ENCODE measurements at regions not wholly inside any gene's neighbourhood (a gene's known extent, or its start where the extent isn't known, plus 50 kb on each side); places are given as distances from the start of the nearest gene placed in this dataset.
"Not testable (repeated sequence)": the region's sequence is repeated elsewhere in the genome, so short reads cannot be mapped to it uniquely, and the experiment has no call there.

DNA sequence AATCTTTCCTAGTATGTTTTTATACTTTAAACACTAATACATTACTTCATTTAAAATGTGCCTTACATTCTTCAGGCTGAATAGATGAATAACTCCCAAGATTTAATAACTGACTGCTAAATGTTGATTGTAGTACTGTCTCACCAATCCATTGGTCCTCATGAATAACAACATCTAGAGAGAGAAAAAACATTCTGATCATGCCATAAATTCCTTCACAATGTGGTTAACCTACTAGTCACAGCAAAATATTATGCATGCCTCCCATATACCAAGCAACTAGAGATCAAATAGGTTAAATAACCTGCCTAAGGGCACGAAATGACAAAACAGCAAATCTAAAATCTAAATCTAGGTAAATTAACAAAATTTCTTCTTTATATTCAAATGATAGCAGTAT is 66.2 kb downstream of the SYT15 start:
- H3K79me2 ChIP-seq (ENCODE audit: control insufficient read depth, insufficient read depth, low read length); H3K27ac ChIP-seq (ENCODE audit: low read depth, low read length); H3K36me3 ChIP-seq (ENCODE audit: control insufficient read depth, insufficient read depth, low read length); DNase-seq; H2BK15ac ChIP-seq (replicated peaks; ENCODE audit: low read depth); H2AK5ac ChIP-seq (ENCODE audit: low read length); H3K4me2 ChIP-seq (ENCODE audit: low read length); H3K79me1 ChIP-seq (ENCODE audit: low read length); H3K9ac ChIP-seq (ENCODE audit: low read length); H4K5ac ChIP-seq (ENCODE audit: low read length); H3K4me1 ChIP-seq (ENCODE audit: control insufficient read depth, low read depth, low read length); H3K18ac ChIP-seq (ENCODE audit: low read length); H2BK120ac ChIP-seq (ENCODE audit: low read depth, low read length); H2BK5ac ChIP-seq (ENCODE audit: low read length); H3K4ac ChIP-seq (ENCODE audit: low read depth, low read length); H3K27me3 ChIP-seq (ENCODE audit: insufficient read depth, low read length, poor library complexity); H4K8ac ChIP-seq (ENCODE audit: low read depth, low read length); H3K23ac ChIP-seq (ENCODE audit: low read length); H3K4me3 ChIP-seq (ENCODE audit: low read length); H3K56ac ChIP-seq (ENCODE audit: low read length): not testable (repeated sequence)
- no CpG with 5 or more reads among the region's 1 CpG for WGBS (ENCODE audit: extremely low coverage, insufficient coverage, low lambda C conversion rate)

DNA sequence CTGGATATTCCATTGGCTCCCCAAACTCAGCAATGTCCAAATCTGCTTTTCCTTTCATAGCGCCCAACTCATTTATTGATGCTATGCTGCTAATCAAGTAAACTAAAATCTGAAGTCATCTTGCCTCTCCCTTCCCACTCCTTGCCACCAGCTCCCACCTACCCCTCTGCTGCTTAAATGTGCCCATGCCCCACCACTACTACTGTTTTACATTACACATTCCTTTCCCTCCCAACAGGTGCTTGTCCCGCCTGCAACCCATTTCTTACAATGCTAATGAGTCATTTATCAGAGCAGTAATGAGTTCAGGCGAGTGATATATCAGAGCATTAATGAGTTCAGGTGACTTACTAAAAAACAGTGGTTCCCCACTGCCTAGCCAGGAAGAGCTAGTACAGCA is 67.2 kb downstream of the SYT15 start:
- H3K9ac ChIP-seq (ENCODE audit: low read length); H3K27ac ChIP-seq (ENCODE audit: low read depth, low read length): not testable (repeated sequence)

DNA sequence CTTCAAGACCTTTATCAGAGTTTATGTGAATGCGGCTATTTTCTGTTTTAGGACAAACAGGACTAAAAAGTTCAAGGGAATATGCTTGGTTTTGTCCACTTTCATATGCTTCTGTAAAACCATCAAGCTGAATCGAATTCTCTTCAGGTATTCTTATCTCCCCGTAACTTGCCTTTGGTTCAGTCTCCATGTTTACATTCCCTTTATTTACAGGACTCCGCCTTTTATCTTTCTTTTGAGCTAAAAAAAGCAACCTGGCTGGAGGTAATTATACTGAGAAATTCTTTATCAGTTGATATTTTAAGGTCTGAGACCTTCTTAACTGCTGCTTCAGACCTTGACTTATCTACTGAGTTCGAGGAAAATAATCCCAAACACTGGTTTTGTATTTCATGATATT is 72.0 kb downstream of the SYT15 start:
- H3K18ac ChIP-seq (ENCODE audit: low read length); H2AK5ac ChIP-seq (ENCODE audit: low read length); H2BK15ac ChIP-seq (replicated peaks; ENCODE audit: low read depth); H3K27ac ChIP-seq (ENCODE audit: low read depth, low read length); H3K9ac ChIP-seq (ENCODE audit: low read length); H3K4me3 ChIP-seq (ENCODE audit: low read length); H3K4me1 ChIP-seq (ENCODE audit: control insufficient read depth, low read depth, low read length); H3K79me1 ChIP-seq (ENCODE audit: low read length); H4K8ac ChIP-seq (ENCODE audit: low read depth, low read length); H3K56ac ChIP-seq (ENCODE audit: low read length); H2BK5ac ChIP-seq (ENCODE audit: low read length); H3K4me2 ChIP-seq (ENCODE audit: low read length); H4K5ac ChIP-seq (ENCODE audit: low read length); DNase-seq; H3K79me2 ChIP-seq (ENCODE audit: control insufficient read depth, insufficient read depth, low read length); H3K23ac ChIP-seq (ENCODE audit: low read length); H3K27me3 ChIP-seq (ENCODE audit: insufficient read depth, low read length, poor library complexity); H3K4ac ChIP-seq (ENCODE audit: low read depth, low read length); H2BK120ac ChIP-seq (ENCODE audit: low read depth, low read length); H3K36me3 ChIP-seq (ENCODE audit: control insufficient read depth, insufficient read depth, low read length): not testable (repeated sequence)
- no CpG with 5 or more reads among the region's 5 CpGs for WGBS (ENCODE audit: extremely low coverage, insufficient coverage, low lambda C conversion rate)

More for the DNA sequence above, 67.2 kb downstream of the SYT15 start:
- H3K18ac ChIP-seq (ENCODE audit: low read length); H3K56ac ChIP-seq (ENCODE audit: low read length); H3K4me3 ChIP-seq (ENCODE audit: low read length); H3K79me2 ChIP-seq (ENCODE audit: control insufficient read depth, insufficient read depth, low read length); H4K5ac ChIP-seq (ENCODE audit: low read length); DNase-seq; H3K27me3 ChIP-seq (ENCODE audit: insufficient read depth, low read length, poor library complexity); H3K23ac ChIP-seq (ENCODE audit: low read length); H2AK5ac ChIP-seq (ENCODE audit: low read length); H3K36me3 ChIP-seq (ENCODE audit: control insufficient read depth, insufficient read depth, low read length); H3K79me1 ChIP-seq (ENCODE audit: low read length); H3K4me2 ChIP-seq (ENCODE audit: low read length); H2BK15ac ChIP-seq (replicated peaks; ENCODE audit: low read depth); H2BK5ac ChIP-seq (ENCODE audit: low read length); H4K8ac ChIP-seq (ENCODE audit: low read depth, low read length); H3K4me1 ChIP-seq (ENCODE audit: control insufficient read depth, low read depth, low read length); H3K4ac ChIP-seq (ENCODE audit: low read depth, low read length); H2BK120ac ChIP-seq (ENCODE audit: low read depth, low read length): not testable (repeated sequence)
- WGBS (ENCODE audit: extremely low coverage, insufficient coverage, low lambda C conversion rate) = no CpG with 5 or more reads among the region's 3 CpGs

DNA sequence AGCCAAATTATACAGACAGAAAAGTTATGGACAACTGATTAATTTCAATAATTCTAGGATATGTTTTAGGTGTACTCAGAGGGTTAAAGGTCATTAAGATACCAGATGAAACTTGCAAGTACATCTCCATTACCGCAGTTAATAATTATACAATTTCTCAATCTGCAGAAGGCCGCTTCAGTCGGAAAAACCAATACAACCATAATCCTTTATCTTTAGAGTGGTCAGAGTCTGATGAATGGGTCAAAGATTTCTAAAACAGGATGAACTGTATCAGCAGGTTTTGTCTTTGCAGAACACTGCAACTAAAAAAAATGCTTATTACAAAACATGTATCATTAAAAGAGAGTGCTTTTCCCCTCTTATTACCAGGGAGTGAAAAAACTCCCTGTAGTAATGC is 78.5 kb downstream of the SYT15 start:
- not testable (repeated sequence) for H2BK120ac ChIP-seq (ENCODE audit: low read depth, low read length); H2AK5ac ChIP-seq (ENCODE audit: low read length); H2BK5ac ChIP-seq (ENCODE audit: low read length); H3K4me1 ChIP-seq (ENCODE audit: control insufficient read depth, low read depth, low read length); H3K4me2 ChIP-seq (ENCODE audit: low read length); H3K9ac ChIP-seq (ENCODE audit: low read length); H3K27me3 ChIP-seq (ENCODE audit: insufficient read depth, low read length, poor library complexity); H3K4me3 ChIP-seq (ENCODE audit: low read length); H3K79me2 ChIP-seq (ENCODE audit: control insufficient read depth, insufficient read depth, low read length); H3K36me3 ChIP-seq (ENCODE audit: control insufficient read depth, insufficient read depth, low read length); H4K5ac ChIP-seq (ENCODE audit: low read length); H2BK15ac ChIP-seq (replicated peaks; ENCODE audit: low read depth); H4K8ac ChIP-seq (ENCODE audit: low read depth, low read length); DNase-seq; H3K18ac ChIP-seq (ENCODE audit: low read length); H3K56ac ChIP-seq (ENCODE audit: low read length); H3K79me1 ChIP-seq (ENCODE audit: low read length); H3K27ac ChIP-seq (ENCODE audit: low read depth, low read length); H3K4ac ChIP-seq (ENCODE audit: low read depth, low read length); H3K23ac ChIP-seq (ENCODE audit: low read length)
- no CpG with 5 or more reads among the region's 3 CpGs for WGBS (ENCODE audit: extremely low coverage, insufficient coverage, low lambda C conversion rate)

DNA sequence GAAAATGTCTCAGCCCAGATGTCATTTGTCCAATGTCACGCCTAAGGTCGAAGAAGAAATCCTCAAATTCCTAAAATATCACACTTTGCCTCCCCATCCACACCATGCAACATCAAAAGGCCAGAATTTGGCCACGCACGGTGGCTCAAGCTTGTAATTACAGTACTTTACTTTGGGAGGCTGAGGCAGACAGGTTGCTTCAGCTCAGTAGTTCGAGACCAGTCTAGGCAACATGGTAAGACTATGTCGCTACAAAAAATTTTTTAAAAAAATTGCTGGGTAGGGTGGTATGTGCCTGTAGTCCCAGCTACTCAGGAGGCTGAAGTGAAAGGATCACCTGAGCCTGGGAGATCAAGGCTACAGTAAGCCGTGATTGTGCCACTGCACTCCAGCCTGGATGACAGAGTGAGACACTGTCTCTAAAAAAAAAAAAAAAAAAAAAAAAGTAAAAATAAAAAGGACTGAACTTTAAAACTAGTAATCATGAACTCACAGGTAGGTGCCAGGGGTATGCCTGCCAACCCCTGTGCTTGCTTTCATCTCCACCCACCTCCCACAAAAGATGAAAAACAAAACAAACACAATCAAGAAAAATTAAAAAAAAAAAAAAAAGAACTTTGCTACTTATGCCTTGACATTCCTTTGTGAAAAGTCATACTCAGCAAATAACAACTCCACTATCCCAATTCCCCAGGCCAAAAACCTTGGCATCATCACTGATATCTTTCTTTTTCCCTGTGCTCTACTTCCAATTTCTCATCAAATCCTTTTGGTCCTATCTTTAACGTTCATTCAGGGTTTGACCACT is 81.3 kb downstream of the SYT15 start:
- not testable (repeated sequence) for H3K27me3 ChIP-seq (ENCODE audit: insufficient read depth, low read length, poor library complexity)

DNA sequence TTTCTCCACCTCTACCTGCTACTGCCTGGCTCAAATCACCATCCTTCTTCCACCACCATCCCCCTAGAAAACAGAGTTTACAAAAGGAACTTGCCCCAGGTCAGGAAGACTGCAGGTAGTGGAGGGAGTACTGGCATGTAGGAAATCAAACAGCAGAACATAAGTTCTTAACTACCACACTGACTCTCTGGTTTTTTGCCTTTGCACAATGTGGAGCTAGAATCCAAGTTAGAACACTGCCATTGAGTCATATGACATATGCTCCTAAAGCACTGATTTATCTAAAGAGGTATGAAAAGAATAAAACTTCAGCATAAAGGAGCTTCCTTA is 81.9 kb downstream of the SYT15 start:
- not testable (repeated sequence) for H3K79me2 ChIP-seq (ENCODE audit: control insufficient read depth, insufficient read depth, low read length); H3K9ac ChIP-seq (ENCODE audit: low read length); H2BK120ac ChIP-seq (ENCODE audit: low read depth, low read length); H3K36me3 ChIP-seq (ENCODE audit: control insufficient read depth, insufficient read depth, low read length); H4K8ac ChIP-seq (ENCODE audit: low read depth, low read length); H4K5ac ChIP-seq (ENCODE audit: low read length); H3K27ac ChIP-seq (ENCODE audit: low read depth, low read length); H3K56ac ChIP-seq (ENCODE audit: low read length); H3K4me1 ChIP-seq (ENCODE audit: control insufficient read depth, low read depth, low read length); H3K18ac ChIP-seq (ENCODE audit: low read length); H3K27me3 ChIP-seq (ENCODE audit: insufficient read depth, low read length, poor library complexity); H3K79me1 ChIP-seq (ENCODE audit: low read length); H3K4me3 ChIP-seq (ENCODE audit: low read length); DNase-seq; H2BK15ac ChIP-seq (replicated peaks; ENCODE audit: low read depth); H3K4me2 ChIP-seq (ENCODE audit: low read length); H3K4ac ChIP-seq (ENCODE audit: low read depth, low read length); H2BK5ac ChIP-seq (ENCODE audit: low read length); H3K23ac ChIP-seq (ENCODE audit: low read length); H2AK5ac ChIP-seq (ENCODE audit: low read length)

More for the DNA sequence above, 81.3 kb downstream of the SYT15 start:
- H2AK5ac ChIP-seq (ENCODE audit: low read length); H3K4me2 ChIP-seq (ENCODE audit: low read length); H3K4me1 ChIP-seq (ENCODE audit: control insufficient read depth, low read depth, low read length); H3K36me3 ChIP-seq (ENCODE audit: control insufficient read depth, insufficient read depth, low read length); H3K79me1 ChIP-seq (ENCODE audit: low read length); H2BK15ac ChIP-seq (replicated peaks; ENCODE audit: low read depth); H3K56ac ChIP-seq (ENCODE audit: low read length); H4K5ac ChIP-seq (ENCODE audit: low read length); H3K18ac ChIP-seq (ENCODE audit: low read length); H3K4ac ChIP-seq (ENCODE audit: low read depth, low read length); H2BK120ac ChIP-seq (ENCODE audit: low read depth, low read length); H3K9ac ChIP-seq (ENCODE audit: low read length); H2BK5ac ChIP-seq (ENCODE audit: low read length); DNase-seq; H3K79me2 ChIP-seq (ENCODE audit: control insufficient read depth, insufficient read depth, low read length); H3K4me3 ChIP-seq (ENCODE audit: low read length); H3K23ac ChIP-seq (ENCODE audit: low read length); H3K27ac ChIP-seq (ENCODE audit: low read depth, low read length); H4K8ac ChIP-seq (ENCODE audit: low read depth, low read length): not testable (repeated sequence)
- no CpG with 5 or more reads among the region's 8 CpGs for WGBS (ENCODE audit: extremely low coverage, insufficient coverage, low lambda C conversion rate)
